ENCODE measurements at regions not wholly inside any gene's neighbourhood (a gene's known extent, or its start where the extent isn't known, plus 50 kb on each side); places are given as distances from the start of the nearest gene placed in this dataset.
"Not testable (repeated sequence)": the region's sequence is repeated elsewhere in the genome, so short reads cannot be mapped to it uniquely, and the experiment has no call there.

DNA sequence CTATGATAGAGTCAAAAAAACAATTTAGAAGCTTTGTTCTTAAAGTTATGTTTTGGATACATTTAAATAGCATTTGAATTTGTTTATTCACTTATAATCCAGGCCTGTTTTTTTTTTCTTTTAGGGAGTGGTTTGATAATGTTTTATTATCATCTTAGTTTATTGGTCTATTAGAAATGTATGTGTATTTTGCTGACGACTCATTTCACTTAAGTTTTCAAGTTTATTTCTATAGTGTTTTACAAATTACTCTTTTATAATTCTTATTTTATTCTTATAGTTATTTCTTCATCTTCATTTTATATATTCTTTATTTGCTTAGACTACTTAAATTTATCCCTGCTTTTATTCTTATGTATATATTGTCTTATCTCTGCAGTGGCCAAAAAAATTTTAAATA lies 804.5 kb downstream of the NR4A2 start:
- no peak for DNase-seq
- intact Hi-C loops (cut with DNase I): no loop called here

- intact Hi-C loops (cut with DNase I): no loop called here
- no peak for DNase-seq
Observed at GRCh38 chr2:155525199-155525598, 807.3 kb downstream of the NR4A2 start.

DNA sequence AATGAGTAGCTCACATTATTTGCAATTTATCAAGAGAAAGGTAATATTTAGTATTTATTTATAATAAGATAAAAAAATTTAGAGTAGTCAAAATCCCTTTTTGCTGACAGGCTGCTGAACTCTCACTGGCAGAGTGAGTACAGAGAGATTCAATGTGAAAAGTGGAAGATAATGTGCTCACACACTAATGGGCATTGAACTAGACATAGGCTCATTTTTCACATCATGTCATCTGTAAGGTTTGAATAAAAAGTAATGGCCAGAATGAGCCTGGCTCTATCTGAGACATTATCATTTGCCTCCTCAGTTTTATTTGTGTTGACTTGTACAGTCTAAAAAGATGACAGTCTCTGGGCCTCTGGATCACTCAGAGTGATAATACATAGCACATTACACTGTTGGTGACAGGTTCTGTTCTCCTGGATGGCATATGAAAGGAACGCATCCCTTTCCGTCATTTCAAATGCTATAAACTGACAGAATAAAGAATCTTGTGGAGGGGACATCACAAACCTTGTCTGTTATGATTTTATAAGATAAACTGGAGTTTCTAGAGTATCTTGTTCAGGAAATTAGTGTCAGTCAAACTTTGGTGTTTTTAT lies 812.9 kb downstream of the NR4A2 start:
- no peak for DNase-seq
- intact Hi-C loops (cut with DNase I): no loop called here

DNA sequence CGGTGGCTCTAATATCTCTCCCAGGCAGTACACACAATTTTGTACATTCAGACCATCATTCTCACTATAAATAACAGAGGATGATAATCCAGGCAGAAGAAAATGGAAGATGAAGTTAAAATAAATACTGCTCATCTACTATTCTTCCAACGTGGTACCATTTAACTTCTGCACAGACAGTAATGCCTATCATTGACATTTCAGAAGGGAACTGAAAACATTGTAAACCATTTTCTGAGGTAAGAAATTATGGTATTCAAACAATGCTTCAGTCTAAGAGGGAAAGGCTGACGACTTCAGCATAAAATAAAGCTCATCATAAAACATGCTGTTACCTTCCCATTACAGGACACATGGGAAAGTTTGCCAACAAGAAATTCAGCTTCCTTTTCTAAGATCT lies 814.4 kb downstream of the NR4A2 start:
- intact Hi-C loops (cut with DNase I): no loop called here
- DNase-seq: no peak

GRCh38 chr2:155517362-155517761 lies 815.2 kb downstream of the NR4A2 start:
- DNase-seq: no peak
- intact Hi-C loops (cut with DNase I): no loop called here

DNA sequence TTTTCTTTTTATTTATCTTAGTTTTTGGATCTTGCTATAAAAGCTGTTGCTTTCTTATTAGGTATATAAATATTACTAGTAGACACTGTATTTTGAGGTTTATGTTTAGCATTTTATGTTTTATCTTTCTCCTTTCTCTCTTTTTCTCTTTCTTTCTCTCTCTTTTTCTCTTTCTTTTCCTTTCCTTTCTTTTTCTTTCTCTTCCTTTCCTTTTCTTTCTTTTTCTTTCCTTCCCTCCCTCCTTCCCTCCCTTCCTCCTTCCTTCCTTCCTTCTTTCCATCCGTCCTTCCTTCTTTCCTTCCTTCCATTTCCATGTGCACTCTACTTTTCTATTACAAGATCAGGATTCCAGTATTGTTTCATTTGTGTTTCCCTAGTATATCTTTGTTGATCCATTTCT lies 814.8 kb downstream of the KCNJ3 start:
- intact Hi-C loops (cut with DNase I): no loop called here
- DNase-seq: no peak

DNA sequence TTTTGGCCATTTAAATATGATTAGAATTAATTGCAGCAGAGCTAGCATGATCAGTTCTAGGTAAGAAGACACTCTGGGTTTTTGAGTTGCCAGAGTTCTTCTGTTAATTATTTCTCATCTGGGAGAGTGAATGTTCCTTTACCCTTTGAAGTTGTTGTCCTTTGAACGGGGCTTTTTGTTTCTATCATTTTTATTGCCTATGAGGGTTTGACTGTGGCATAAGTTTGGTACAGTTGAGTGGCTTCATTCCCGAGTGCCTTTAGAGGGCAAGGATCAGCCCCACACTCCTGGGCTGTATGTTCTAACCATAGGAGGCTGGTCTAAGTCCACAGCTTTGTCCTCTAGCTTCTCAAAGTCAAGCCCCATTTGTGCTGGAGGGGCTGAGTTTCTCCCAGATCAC lies 804.3 kb downstream of the KCNJ3 start:
- intact Hi-C loops (cut with DNase I): no loop called here
- no peak for DNase-seq

GRCh38 chr2:155498106-155498505 lies 799.6 kb downstream of the KCNJ3 start:
- intact Hi-C loops (cut with DNase I): no loop called here
- no peak for DNase-seq

DNA sequence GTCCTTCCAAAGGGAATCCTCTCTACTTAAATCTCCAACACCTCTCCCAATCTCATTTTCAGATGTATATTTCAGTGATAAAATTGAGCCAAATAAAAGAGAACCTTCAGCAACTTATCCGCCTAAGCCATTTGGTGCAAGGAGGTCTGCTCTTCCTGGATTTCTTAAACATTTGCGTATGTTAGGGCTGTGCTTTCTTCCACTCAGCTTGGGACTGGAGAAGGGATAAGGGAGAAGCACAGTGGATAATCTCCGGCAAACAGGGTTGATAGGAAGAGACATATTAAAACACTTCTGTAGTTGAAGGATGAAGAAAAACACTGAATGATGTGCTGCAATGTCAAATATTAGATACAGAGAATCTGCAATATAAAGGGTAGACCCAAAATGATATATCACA lies 796.2 kb downstream of the KCNJ3 start:
- intact Hi-C loops (cut with DNase I): no loop called here
- no peak for DNase-seq

GRCh38 chr2:155485141-155485842 lies 786.8 kb downstream of the KCNJ3 start:
- DNase-seq: no peak
- intact Hi-C loops (cut with DNase I): no loop called here

DNA sequence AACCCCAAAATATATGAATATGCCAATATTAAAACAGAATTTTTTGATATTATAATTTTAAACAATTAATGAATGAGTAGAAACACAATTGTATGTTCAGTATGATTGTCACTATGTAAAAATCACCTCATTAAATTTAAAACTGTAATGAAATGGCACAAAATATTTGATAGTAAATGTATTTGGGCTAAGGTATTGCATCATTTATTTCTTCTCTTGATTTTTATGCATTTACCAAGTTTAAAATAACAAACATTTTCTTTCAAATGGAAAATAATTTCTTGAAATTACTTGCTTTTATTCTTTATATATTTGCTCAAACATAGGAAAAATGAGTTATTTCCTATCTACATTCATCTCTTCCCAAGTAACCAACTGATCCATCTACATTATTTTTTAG lies 782.6 kb downstream of the KCNJ3 start:
- DNase-seq: no peak
- intact Hi-C loops (cut with DNase I): no loop called here

GRCh38 chr2:155472018-155472417 lies 773.5 kb downstream of the KCNJ3 start:
- intact Hi-C loops (cut with DNase I); DNase-seq: not testable (repeated sequence)

- intact Hi-C loops (cut with DNase I): no loop called here
- DNase-seq: no peak
Observed at GRCh38 chr2:155456222-155456621, 757.7 kb downstream of the KCNJ3 start.

DNA sequence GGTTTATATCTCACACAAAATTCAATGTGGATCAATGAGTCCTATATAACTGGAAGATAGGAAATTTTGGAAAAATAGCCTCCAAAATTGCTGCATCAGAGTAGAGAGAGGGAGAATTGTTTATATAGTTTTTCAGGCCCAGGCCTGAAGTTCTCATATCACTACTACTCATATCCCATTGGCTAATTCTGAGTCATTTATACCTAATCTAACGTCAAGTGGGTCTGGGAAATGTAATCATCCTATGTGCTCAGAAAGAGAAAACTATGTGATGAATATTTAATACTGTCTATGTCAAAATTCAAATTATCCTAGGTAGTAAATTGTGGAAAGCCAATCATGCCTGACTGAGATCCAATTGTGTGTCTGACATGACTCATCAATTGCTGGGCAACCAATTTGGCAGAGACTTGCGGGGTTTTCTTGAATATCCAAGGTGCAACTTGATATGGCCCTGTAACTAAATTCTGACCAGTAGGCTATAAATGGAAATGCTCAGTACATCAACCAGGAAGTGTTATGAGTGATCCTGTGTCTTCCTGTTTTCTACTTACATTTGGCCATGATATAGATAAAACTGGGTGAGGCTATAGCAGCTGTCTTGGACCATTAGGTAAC lies 744.4 kb downstream of the KCNJ3 start:
- DNase-seq: no peak
- intact Hi-C loops (cut with DNase I): no loop called here

DNA sequence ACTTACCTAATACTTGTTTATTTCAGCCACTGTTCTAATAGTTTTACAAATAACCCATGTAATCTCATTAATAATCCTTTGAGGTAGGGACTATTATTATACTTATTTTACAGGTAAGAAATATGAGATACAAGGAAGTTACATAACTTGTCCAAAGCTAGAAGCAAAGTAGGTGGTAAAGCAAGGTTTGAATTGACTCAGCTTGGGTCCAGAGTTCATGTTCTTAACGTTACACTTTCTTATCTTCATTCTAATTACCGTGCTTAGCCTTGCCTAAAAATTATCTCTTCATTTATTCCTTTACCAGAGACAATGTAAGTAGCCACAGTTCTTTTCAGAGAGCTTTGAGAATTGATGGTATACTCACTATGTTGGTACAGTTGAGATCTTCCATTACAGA lies 743.6 kb downstream of the KCNJ3 start:
- intact Hi-C loops (cut with DNase I): no loop called here
- no peak for DNase-seq

GRCh38 chr2:155431004-155431507 lies 732.6 kb downstream of the KCNJ3 start:
- no peak for DNase-seq
- intact Hi-C loops (cut with DNase I): no loop called here

- intact Hi-C loops (cut with DNase I): no loop called here
- DNase-seq: no peak
Observed at GRCh38 chr2:155427470-155427869, 729.0 kb downstream of the KCNJ3 start.

DNA sequence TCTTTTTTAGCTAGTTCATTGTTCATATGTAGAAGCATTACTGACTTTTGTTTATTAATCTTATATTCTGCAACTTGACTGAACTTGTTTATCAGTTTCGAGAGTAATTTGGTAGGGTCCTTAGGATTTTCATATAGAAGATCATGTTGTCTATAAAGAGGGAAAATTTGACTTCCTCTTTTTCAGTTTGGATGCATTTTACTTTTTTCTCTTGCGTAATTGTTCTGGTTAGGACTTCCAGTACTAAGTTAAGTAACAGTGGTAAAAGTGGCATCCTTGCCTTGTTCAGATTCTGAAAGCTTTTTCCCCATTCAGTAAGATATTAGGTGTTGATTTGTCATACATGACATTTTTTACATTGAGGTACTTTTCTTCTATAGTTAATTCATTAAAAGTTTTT lies 726.0 kb downstream of the KCNJ3 start:
- DNase-seq: no peak
- intact Hi-C loops (cut with DNase I): no loop called here

- intact Hi-C loops (cut with DNase I): no loop called here
- DNase-seq: no peak
Observed at GRCh38 chr2:155418753-155419152, 720.3 kb downstream of the KCNJ3 start.

- no peak for DNase-seq
- intact Hi-C loops (cut with DNase I): no loop called here
Observed at GRCh38 chr2:155412598-155412997, 714.1 kb downstream of the KCNJ3 start.

Data from head of caudate nucleus (tissue), 42 donors.